HepG2 (cell line): ENCODE measurements at regions not wholly inside any gene's neighbourhood (a gene's known extent, or its start where the extent isn't known, plus 50 kb on each side); places are given as distances from the start of the nearest gene placed in this dataset.

Experiments
- ATAC-seq: fragments of 200-7000 bp; cut with Tn5 transposase; 3 replicates; pipeline ENCODE4 v1.9.1; 2020; ENCODE audit warnings: mild to moderate bottlenecking, moderate library complexity
- BruUV-seq: library from RNA; stranded (reverse); fragments of 400-500 nt; replicated peaks from 2 replicates; lab custom pipeline; 2021; lab: Mats Ljungman, UMichigan
- CTCF ChIA-PET: fragments of 300-600 bp; formaldehyde crosslinking; extraction: SDS; loops from one replicate; lab custom pipeline; 2021; ENCODE audit warnings: low total read pairs, inconsistent platforms, low intra/inter-chr PET ratio; lab: Yijun Ruan, JAX
- POLR2A ChIA-PET: fragments of 350-600 bp; sonication (Branson Sonifier 250); formaldehyde crosslinking; loops from one replicate; lab custom pipeline; 2020; ENCODE audit warnings: antibody characterized with exemption, inconsistent platforms; lab: Yijun Ruan, JAX
- DNase-seq: peaks from one replicate; pipeline ENCODE4 v3.0.0-alpha.2; 2015; ENCODE audit warnings: low spot score
- FAIRE-seq: peaks from 3 replicates; lab custom pipeline; 2011; peaks lifted over from hg19 to GRCh38; lab: Jason Lieb, UNC
- H2AFZ ChIP-seq: one replicate; pipeline ENCODE4 v1.6.1; 2011; ENCODE audit warnings: low read length, inconsistent platforms
- H3K27ac ChIP-seq: fragments of 300-600 bp; 3 replicates; pipeline ENCODE4 v1.8.0; 2011; ENCODE audit warnings: mixed run types, mild to moderate bottlenecking, mixed read lengths, low read length, inconsistent platforms; ENCODE audit not compliant: insufficient read depth; ENCODE audit errors: extremely low read length
- H3K27me3 ChIP-seq, 2 experiments: fragments of 200-600 bp in 1 of 2; 2 replicates in 1 of 2; 3 replicates in 1 of 2; pipeline versions ENCODE4 v1.6.0 to v1.8.0; 2011; ENCODE audit warnings: low read length in 2 of 2, mild to moderate bottlenecking in 2 of 2, moderate library complexity in 2 of 2, inconsistent platforms in 1 of 2; ENCODE audit not compliant: insufficient read depth in 2 of 2, control insufficient read depth in 1 of 2
- H3K36me3 ChIP-seq, 2 experiments: fragments of 200-600 bp in 1 of 2; replicated peaks in 1 of 2; 2 replicates in 1 of 2; 3 replicates in 1 of 2; pipeline versions ENCODE4 v1.5.1 to v1.8.0; 2011; ENCODE audit warnings: low read length in 2 of 2, inconsistent platforms in 1 of 2; ENCODE audit not compliant: insufficient read depth in 2 of 2, control insufficient read depth in 1 of 2
- H3K4me1 ChIP-seq: 2 replicates; pipeline ENCODE4 v1.5.1; 2012; ENCODE audit warnings: low read length, inconsistent platforms; ENCODE audit not compliant: insufficient read depth
- H3K4me2 ChIP-seq: 2 replicates; pipeline ENCODE4 v1.6.0; 2011; ENCODE audit warnings: low read depth, low read length, inconsistent platforms
- H3K4me3 ChIP-seq, 3 experiments: fragments of 200-600 bp in 1 of 3; sonication (generic), shearing (Covaris generic) in 1 of 3; replicated peaks in 1 of 3; 2 replicates each; pipeline ENCODE4 v1.5.1; 2011 to 2016; ENCODE audit warnings: low read length in 3 of 3, inconsistent platforms in 2 of 3, low read depth in 2 of 3, mild to moderate bottlenecking in 2 of 3, control low read depth in 1 of 3, mixed read lengths in 1 of 3; ENCODE audit not compliant: insufficient read depth in 1 of 3
- H3K79me2 ChIP-seq: one replicate; pipeline ENCODE4 v1.6.1; 2011; ENCODE audit warnings: low read length, inconsistent platforms; ENCODE audit not compliant: insufficient read depth
- H3K9ac ChIP-seq: 2 replicates; pipeline ENCODE4 v1.6.0; 2011; ENCODE audit warnings: mild to moderate bottlenecking, low read depth, low read length, inconsistent platforms; ENCODE audit not compliant: insufficient read depth
- H3K9me3 ChIP-seq: 2 replicates; pipeline ENCODE4 v1.5.1; 2012; ENCODE audit warnings: mild to moderate bottlenecking, low read length
- H4K20me1 ChIP-seq: 2 replicates; pipeline ENCODE4 v1.6.0; 2011; ENCODE audit warnings: inconsistent platforms, mild to moderate bottlenecking, low read length, moderate library complexity; ENCODE audit not compliant: insufficient read depth
- AKAP8 ChIP-seq: sonication (generic); formaldehyde crosslinking; IDR thresholded peaks from 2 replicates; pipeline ENCODE4 v1.5.1; 2020; ENCODE audit warnings: mild to moderate bottlenecking, missing genetic modification reagents
- MIXL1 ChIP-seq: IDR thresholded peaks from 2 replicates; pipeline ENCODE4 v1.6.1; 2016
- PRMT3 ChIP-seq: sonication (generic); formaldehyde crosslinking; IDR thresholded peaks from 2 replicates; pipeline ENCODE4 v1.8.1; 2022; ENCODE audit warnings: low read depth, mild to moderate bottlenecking, moderate library complexity, missing genetic modification reagents, borderline replicate concordance
- RELA ChIP-seq: sonication (generic); formaldehyde crosslinking; IDR thresholded peaks from 2 replicates; pipeline ENCODE4 v1.4.0; 2020; ENCODE audit warnings: missing genetic modification reagents
- SSRP1 ChIP-seq: IDR thresholded peaks from 2 replicates; pipeline ENCODE4 v1.6.1; 2016; ENCODE audit warnings: control low read depth
- SUZ12 ChIP-seq: fragments of 150-350 bp; IDR thresholded peaks from 2 replicates; pipeline ENCODE4 v1.6.1; 2014; ENCODE audit warnings: low read depth, low read length
- TARDBP ChIP-seq: sonication (generic); formaldehyde crosslinking; IDR thresholded peaks from 2 replicates; pipeline ENCODE4 v1.8.0; 2022; ENCODE audit warnings: mild to moderate bottlenecking, missing genetic modification reagents
- TMF1 ChIP-seq: sonication (generic); formaldehyde crosslinking; IDR thresholded peaks from 2 replicates; pipeline ENCODE4 v1.8.1; 2022; ENCODE audit warnings: low read depth, missing genetic modification reagents
- YEATS2 ChIP-seq: sonication (generic); formaldehyde crosslinking; IDR thresholded peaks from 2 replicates; pipeline ENCODE4 v1.4.0; 2020; ENCODE audit warnings: missing genetic modification reagents, borderline replicate concordance
- ZBTB8A ChIP-seq: sonication (generic); formaldehyde crosslinking; IDR thresholded peaks from 2 replicates; pipeline ENCODE4 v1.4.0; 2020; ENCODE audit warnings: mild to moderate bottlenecking, low read depth, missing genetic modification reagents, borderline replicate concordance
- ZFYVE20 ChIP-seq: sonication (generic); formaldehyde crosslinking; IDR thresholded peaks from 2 replicates; pipeline ENCODE4 v1.8.0; 2023; ENCODE audit warnings: low read depth, mild to moderate bottlenecking, moderate library complexity, missing genetic modification reagents, borderline replicate concordance
- ZNF350 ChIP-seq: sonication (generic); formaldehyde crosslinking; IDR thresholded peaks from 2 replicates; pipeline ENCODE4 v1.4.0; 2020; ENCODE audit warnings: mild to moderate bottlenecking, low read depth, missing genetic modification reagents, borderline replicate concordance
- ZNF430 ChIP-seq: sonication (generic); formaldehyde crosslinking; IDR thresholded peaks from 2 replicates; pipeline ENCODE4 v1.9.0; 2021; ENCODE audit warnings: mild to moderate bottlenecking, missing genetic modification reagents
- ZNF605 ChIP-seq: sonication (generic); formaldehyde crosslinking; IDR thresholded peaks from 2 replicates; pipeline ENCODE4 v1.8.0; 2022; ENCODE audit warnings: mild to moderate bottlenecking, missing genetic modification reagents
- ZNF660 ChIP-seq: sonication (generic); formaldehyde crosslinking; IDR thresholded peaks from 2 replicates; pipeline ENCODE4 v1.5.1; 2020; ENCODE audit warnings: mild to moderate bottlenecking, low read depth, missing genetic modification reagents, borderline replicate concordance
- WGBS: methylation state at CpG from one replicate; pipeline ENCODE4 v1.1.6; 2017; ENCODE audit warnings: low lambda C conversion rate; 5-methylcytosine and 5-hydroxymethylcytosine counted together
- in situ Hi-C: cut with HindIII; loops from 2 replicates; pipeline ENCODE4 v1.10.0; 2017; ENCODE audit warnings: low pct_unique_long_range_greater_than_20kb; ENCODE audit not compliant: extremely low pct_ligation_motif_present
- intact Hi-C: fragments of 100-400 bp; cut with micrococcal nuclease; formaldehyde crosslinking; loops from one replicate; pipeline ENCODE4 v1.10.0; 2022; ENCODE audit not compliant: unreplicated experiment
- TF ChIP-seq, protein P1 (sequence below): sonication (generic); formaldehyde crosslinking; IDR thresholded peaks from 2 replicates; pipeline ENCODE4 v1.4.0; 2020; ENCODE audit warnings: mild to moderate bottlenecking, low read depth, missing genetic modification reagents
- TF ChIP-seq, protein P2 (sequence below): sonication (generic); formaldehyde crosslinking; IDR thresholded peaks from 2 replicates; pipeline ENCODE4 v1.5.1; 2020; ENCODE audit warnings: mild to moderate bottlenecking, missing genetic modification reagents, borderline replicate concordance

DNA sequence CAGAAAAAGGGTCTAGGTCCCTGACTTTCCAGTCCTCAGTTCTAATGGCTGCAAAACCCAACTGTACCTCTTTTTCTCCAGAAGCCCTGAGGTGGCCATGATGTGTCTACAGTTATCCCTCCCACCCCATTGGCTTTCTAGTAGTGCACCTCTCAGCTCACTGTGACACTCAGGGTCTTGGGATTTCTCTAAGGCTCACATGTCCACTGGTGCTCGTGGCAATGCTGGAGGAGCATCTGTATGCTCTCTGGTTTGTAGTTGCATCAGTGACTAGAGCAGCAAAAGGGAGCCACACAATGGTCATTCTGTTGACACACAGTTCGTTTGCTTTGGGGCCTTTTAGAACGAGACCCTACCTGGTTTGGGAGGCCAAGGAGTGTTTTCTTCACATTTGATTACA lies 81.6 kb upstream of the SYT6 start:
- CTCF ChIA-PET: no interaction called here
- Histone ChIP-seq H3K9me3 (no peaks in the 10 kb centered on the region), H3K36me3 (no peaks in the 10 kb centered on the region), H3K27ac (no peak overlapping the region), H2AFZ (no peak overlapping the region), H3K27me3 (no peaks in the 10 kb centered on the region; a peak in 1 of 5 replicates), H3K4me2 (no peak overlapping the region), H4K20me1 (no peaks in the 10 kb centered on the region), H3K4me1 (no peaks in the 10 kb centered on the region), H3K4me3 (no peak overlapping the region), H3K9ac (no peak overlapping the region), H3K79me2 (no peaks in the 10 kb centered on the region)
- POLR2A ChIA-PET: no interaction called here
- TF ChIP-seq SUZ12: no peak
- no peak for TF ChIP-seq ZBTB8A (CRISPR knock-in tag)
- TF ChIP-seq TMF1 (CRISPR knock-in tag): no peak
- no peak for TF ChIP-seq SSRP1 (CRISPR knock-in tag)
- no peak for TF ChIP-seq ZNF430 (CRISPR knock-in tag)
- no peak for TF ChIP-seq MIXL1 (CRISPR knock-in tag)
- no peak for TF ChIP-seq ZFYVE20
- no peak for TF ChIP-seq RELA (CRISPR knock-in tag)
- TF ChIP-seq PRMT3 (CRISPR knock-in tag): no peak
- 0% methylated on average over 2 of the region's 3 CpGs for WGBS
- FAIRE-seq: no peak
- ATAC-seq: no peak
- in situ Hi-C loops (no loop called here), intact Hi-C loops (no loop called here)
- DNase-seq: no peak
- BruUV-seq: no TSS peak

DNA sequence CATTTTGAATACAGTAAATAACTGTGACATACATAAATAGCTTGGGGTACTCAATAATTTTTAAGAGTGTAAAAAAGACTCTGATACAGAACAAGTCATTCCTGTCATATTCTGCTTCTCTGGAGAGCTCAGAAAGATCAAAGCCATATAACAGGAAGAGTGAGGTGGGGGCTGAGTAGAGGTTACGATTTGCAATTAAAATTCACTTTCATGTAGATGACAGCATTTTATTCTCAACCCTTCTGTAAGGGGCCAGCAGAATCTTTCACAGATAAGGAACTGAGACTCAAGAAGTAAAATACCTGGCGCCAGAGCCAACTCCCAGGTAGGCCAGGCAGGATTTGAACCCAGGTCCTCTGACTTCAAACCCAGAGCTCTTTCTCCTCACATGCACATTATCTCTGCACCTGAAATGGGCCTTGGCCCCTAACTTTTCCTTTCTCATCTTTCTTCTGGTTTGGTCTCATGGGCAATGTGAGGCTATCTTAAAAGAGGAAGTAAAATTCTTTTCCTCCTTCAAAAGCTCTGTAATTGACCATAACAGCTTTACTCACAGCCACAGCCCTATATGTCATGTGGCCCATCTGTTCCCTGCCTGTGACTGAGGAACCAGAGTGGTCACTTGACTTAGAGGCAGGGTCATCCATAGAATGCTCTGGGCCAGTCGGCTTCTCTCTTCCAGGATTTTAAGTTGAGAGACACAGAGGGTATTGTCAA lies 80.9 kb upstream of the SYT6 start:
- Histone ChIP-seq H4K20me1 (no peaks in the 10 kb centered on the region), H3K4me1 (no peaks in the 10 kb centered on the region), H2AFZ (no peak overlapping the region), H3K4me2 (no peak overlapping the region), H3K79me2 (no peaks in the 10 kb centered on the region), H3K27ac (no peak overlapping the region), H3K9me3 (no peaks in the 10 kb centered on the region), H3K4me3 (no peak overlapping the region), H3K27me3 (no peaks in the 10 kb centered on the region; a peak in 1 of 5 replicates), H3K36me3 (no peaks in the 10 kb centered on the region), H3K9ac (no peak overlapping the region)
- in situ Hi-C loops: no loop called here
- TF ChIP-seq YEATS2 (CRISPR knock-in tag) (no peak), ZNF605 (CRISPR knock-in tag) (no peak), ZNF660 (CRISPR knock-in tag) (no peak), ZNF350 (CRISPR knock-in tag) (no peak), AKAP8 (CRISPR knock-in tag) (no peak), TARDBP (CRISPR knock-in tag) (no peak)
- TF ChIP-seq, protein P1, sequence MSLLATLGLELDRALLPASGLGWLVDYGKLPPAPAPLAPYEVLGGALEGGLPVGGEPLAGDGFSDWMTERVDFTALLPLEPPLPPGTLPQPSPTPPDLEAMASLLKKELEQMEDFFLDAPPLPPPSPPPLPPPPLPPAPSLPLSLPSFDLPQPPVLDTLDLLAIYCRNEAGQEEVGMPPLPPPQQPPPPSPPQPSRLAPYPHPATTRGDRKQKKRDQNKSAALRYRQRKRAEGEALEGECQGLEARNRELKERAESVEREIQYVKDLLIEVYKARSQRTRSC (CRISPR knock-in tag): no peak
- TF ChIP-seq, protein P2, sequence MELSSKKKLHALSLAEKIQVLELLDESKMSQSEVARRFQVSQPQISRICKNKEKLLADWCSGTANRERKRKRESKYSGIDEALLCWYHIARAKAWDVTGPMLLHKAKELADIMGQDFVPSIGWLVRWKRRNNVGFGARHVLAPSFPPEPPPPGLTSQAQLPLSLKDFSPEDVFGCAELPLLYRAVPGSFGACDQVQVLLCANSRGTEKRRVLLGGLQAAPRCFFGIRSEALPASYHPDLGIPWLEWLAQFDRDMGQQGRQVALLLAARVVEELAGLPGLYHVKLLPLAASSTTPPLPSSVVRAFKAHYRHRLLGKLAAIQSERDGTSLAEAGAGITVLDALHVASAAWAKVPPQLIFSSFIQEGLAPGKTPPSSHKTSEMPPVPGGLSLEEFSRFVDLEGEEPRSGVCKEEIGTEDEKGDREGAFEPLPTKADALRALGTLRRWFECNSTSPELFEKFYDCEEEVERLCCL (CRISPR knock-in tag): no peak
- ChIA-PET POLR2A (no interaction called here), CTCF (no interaction called here)
- no TSS peak for BruUV-seq
- DNase-seq (no peak), FAIRE-seq (no peak), ATAC-seq (no peak)
- intact Hi-C loops: no loop called here
- WGBS: 37% methylated on average over 3 of the region's 3 CpGs
